SU-DHL-6 (cell line): ENCODE measurements at regions not wholly inside any gene's neighbourhood (a gene's known extent, or its start where the extent isn't known, plus 50 kb on each side); places are given as distances from the start of the nearest gene placed in this dataset.

Experiments
- H2AFZ ChIP-seq: fragments of 200-600 bp; sonication (generic); 2 replicates; pipeline ENCODE4 v1.6.1; 2014; ENCODE audit warnings: low read depth, mild to moderate bottlenecking, moderate library complexity, mixed read lengths, antibody characterized with exemption, low read length; ENCODE audit not compliant: severe bottlenecking
- H3F3A ChIP-seq: fragments of 200-600 bp; shearing (Covaris generic); 2 replicates; pipeline ENCODE4 v1.6.0; 2016; ENCODE audit warnings: antibody characterized with exemption, mild to moderate bottlenecking; ENCODE audit not compliant: insufficient read depth
- H3K27ac ChIP-seq: fragments of 200-600 bp; sonication (generic); 2 replicates; pipeline ENCODE4 v1.5.1; 2016; ENCODE audit warnings: low read depth, mild to moderate bottlenecking, low read length, moderate library complexity, mixed read lengths
- H3K27me3 ChIP-seq: fragments of 200-600 bp; sonication (generic), shearing (Covaris generic); 2 replicates; pipeline ENCODE4 v1.6.0; 2014; ENCODE audit warnings: mild to moderate bottlenecking, low read length
- H3K36me3 ChIP-seq: fragments of 200-600 bp; sonication (generic); 2 replicates; pipeline ENCODE4 v1.6.1; 2014; ENCODE audit warnings: mild to moderate bottlenecking, low read length, mixed read lengths
- H3K4me2 ChIP-seq: fragments of 300-600, 200-600 bp; shearing (Covaris generic), sonication (generic); 2 replicates; pipeline ENCODE4 v1.6.0; 2014; ENCODE audit warnings: low read length, low read depth, mild to moderate bottlenecking; ENCODE audit not compliant: poor library complexity, severe bottlenecking
- H3K4me3 ChIP-seq: fragments of 200-600 bp; sonication (generic); 2 replicates; pipeline ENCODE4 v1.5.1; 2014; ENCODE audit warnings: antibody characterized with exemption, low read length, mild to moderate bottlenecking, mixed read lengths; ENCODE audit not compliant: insufficient read depth, poor library complexity, severe bottlenecking
- H3K79me2 ChIP-seq: fragments of 200-600 bp; sonication (generic); 2 replicates; pipeline ENCODE4 v1.6.1; 2014; ENCODE audit warnings: mild to moderate bottlenecking, low read length, moderate library complexity; ENCODE audit not compliant: insufficient read depth
- H3K9ac ChIP-seq: fragments of 200-600 bp; sonication (generic); 2 replicates; pipeline ENCODE4 v1.7.0; 2014; ENCODE audit warnings: mild to moderate bottlenecking, low read length
- H3K9me2 ChIP-seq: fragments of 200-600 bp; sonication (generic); replicated peaks from 2 replicates; pipeline ENCODE4 v1.6.1; 2014; ENCODE audit warnings: low read length; ENCODE audit not compliant: insufficient read depth
- H3K9me3 ChIP-seq: fragments of 200-600 bp; sonication (generic); 2 replicates; pipeline ENCODE4 v1.6.1; 2014; ENCODE audit warnings: low read length, mixed read lengths; ENCODE audit not compliant: insufficient read depth
- H4K20me1 ChIP-seq: fragments of 200-600 bp; sonication (generic); 2 replicates; pipeline ENCODE4 v1.6.1; 2014; ENCODE audit warnings: low read depth, mild to moderate bottlenecking, antibody characterized with exemption, low read length, moderate library complexity, mixed read lengths
- EZH2phosphoT487 ChIP-seq: fragments of 200-600 bp; sonication (generic), shearing (Covaris generic); conservative IDR thresholded peaks from 2 replicates; pipeline ENCODE4 v1.6.1; 2018; ENCODE audit warnings: mild to moderate bottlenecking, antibody characterized with exemption, low read length, moderate library complexity, mixed read lengths
- TF ChIP-seq, protein P1 (sequence below): fragments of 200-600 bp; sonication (generic); IDR thresholded peaks from one replicate; pipeline ENCODE4 v1.5.1; 2017; ENCODE audit warnings: antibody characterized with exemption, mild to moderate bottlenecking, low read length, moderate library complexity; ENCODE audit not compliant: insufficient read depth, poor library complexity, severe bottlenecking

DNA sequence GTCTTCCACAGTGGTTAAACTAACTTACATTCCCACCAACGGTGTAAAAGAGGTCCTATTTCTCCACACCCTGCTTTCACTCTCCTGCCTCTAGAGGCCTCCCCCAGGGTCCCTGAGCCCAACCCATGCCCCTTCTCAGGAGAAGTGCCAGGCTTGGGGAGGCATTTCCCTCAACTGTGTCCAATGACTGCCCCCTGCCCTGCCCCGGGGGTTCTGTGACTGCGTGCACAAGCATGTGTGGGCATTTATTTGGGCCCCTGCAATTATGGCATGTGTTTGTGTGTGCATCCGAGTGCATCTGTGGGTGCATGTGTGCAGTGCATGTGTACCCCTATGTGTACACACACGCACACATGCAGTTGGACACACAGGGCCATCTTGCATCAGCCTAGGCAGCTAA is 57.3 kb downstream of the INHBB start:
- H4K20me1 ChIP-seq = no peaks in the 10 kb centered on the region
- TF ChIP-seq EZH2phosphoT487 = no peak
- TF ChIP-seq, protein P1, sequence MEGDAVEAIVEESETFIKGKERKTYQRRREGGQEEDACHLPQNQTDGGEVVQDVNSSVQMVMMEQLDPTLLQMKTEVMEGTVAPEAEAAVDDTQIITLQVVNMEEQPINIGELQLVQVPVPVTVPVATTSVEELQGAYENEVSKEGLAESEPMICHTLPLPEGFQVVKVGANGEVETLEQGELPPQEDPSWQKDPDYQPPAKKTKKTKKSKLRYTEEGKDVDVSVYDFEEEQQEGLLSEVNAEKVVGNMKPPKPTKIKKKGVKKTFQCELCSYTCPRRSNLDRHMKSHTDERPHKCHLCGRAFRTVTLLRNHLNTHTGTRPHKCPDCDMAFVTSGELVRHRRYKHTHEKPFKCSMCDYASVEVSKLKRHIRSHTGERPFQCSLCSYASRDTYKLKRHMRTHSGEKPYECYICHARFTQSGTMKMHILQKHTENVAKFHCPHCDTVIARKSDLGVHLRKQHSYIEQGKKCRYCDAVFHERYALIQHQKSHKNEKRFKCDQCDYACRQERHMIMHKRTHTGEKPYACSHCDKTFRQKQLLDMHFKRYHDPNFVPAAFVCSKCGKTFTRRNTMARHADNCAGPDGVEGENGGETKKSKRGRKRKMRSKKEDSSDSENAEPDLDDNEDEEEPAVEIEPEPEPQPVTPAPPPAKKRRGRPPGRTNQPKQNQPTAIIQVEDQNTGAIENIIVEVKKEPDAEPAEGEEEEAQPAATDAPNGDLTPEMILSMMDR = no peak
- H3K9ac ChIP-seq = no peak overlapping the region
- H3K9me2 ChIP-seq = no peaks in the 10 kb centered on the region
- no peaks in the 10 kb centered on the region for H3K27me3 ChIP-seq
- no peak overlapping the region for H3K4me2 ChIP-seq
- H3K27ac ChIP-seq = no peak overlapping the region
- no peaks in the 10 kb centered on the region for H3K36me3 ChIP-seq
- H2AFZ ChIP-seq = no peak overlapping the region
- H3K79me2 ChIP-seq = no peaks in the 10 kb centered on the region
- H3F3A ChIP-seq = no peaks in the 10 kb centered on the region
- H3K9me3 ChIP-seq = no peaks in the 10 kb centered on the region
- H3K4me3 ChIP-seq = no peak overlapping the region

DNA sequence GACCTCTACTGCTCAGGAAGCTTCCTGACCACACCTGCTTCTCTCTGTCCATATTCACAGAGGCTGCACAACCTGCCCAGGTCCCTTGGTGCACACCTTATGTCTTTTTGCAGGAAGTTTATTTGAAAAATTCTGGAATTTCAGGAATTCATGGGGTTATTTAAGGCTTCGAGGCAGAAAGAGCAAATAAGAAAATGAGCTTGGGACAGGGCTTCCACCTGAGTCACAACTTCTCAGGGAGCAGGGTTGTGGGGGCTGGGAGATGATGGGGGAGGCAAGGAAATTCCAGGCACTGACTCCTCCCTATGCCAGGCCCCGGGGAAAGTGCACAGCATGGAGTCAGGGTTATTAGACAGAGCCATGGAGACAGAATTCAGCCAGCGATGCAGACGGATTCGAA is 57.7 kb downstream of the INHBB start:
- Histone ChIP-seq H3K36me3 (no peaks in the 10 kb centered on the region), H3K79me2 (no peaks in the 10 kb centered on the region), H3F3A (no peaks in the 10 kb centered on the region), H4K20me1 (no peaks in the 10 kb centered on the region), H3K4me2 (no peak overlapping the region), H3K4me3 (no peak overlapping the region), H3K9ac (no peak overlapping the region), H3K27me3 (no peaks in the 10 kb centered on the region), H3K9me3 (peaks cover 1% of the 10 kb centered on the region; the same call in 1 of the 2 replicates), H2AFZ (no peak overlapping the region), H3K27ac (no peak overlapping the region), H3K9me2 (no peaks in the 10 kb centered on the region)
- no peak for TF ChIP-seq EZH2phosphoT487
- TF ChIP-seq, protein P1 = no peak

DNA sequence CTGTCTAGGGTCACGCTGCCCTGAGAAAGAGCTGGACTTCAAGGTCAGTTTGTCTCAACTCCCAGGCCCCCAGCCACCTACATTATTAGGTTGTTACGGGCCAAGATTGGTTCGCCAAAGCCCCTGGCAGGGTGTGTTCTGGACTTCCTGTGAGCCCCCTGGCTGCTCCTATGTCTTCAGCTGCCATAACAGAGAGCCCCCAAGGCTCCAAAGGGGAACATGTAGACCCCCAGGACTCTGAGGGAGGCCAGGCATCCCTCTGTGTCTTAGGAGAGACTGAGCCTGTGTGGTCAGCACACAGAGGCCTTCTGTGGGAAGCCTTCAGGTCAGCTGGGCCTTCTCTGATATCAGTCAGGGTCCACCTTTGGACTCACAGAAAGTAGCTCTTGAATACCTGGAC is 58.3 kb downstream of the INHBB start:
- H3F3A ChIP-seq = no peaks in the 10 kb centered on the region
- H3K4me3 ChIP-seq = no peak overlapping the region
- no peak overlapping the region for H2AFZ ChIP-seq
- TF ChIP-seq EZH2phosphoT487 = no peak
- TF ChIP-seq, protein P1 = no peak
- peaks cover 4% of the 10 kb centered on the region; the same call in 1 of the 2 replicates for H3K9me3 ChIP-seq
- no peak overlapping the region for H3K4me2 ChIP-seq
- no peaks in the 10 kb centered on the region for H3K36me3 ChIP-seq
- H3K79me2 ChIP-seq = no peaks in the 10 kb centered on the region
- H4K20me1 ChIP-seq = no peaks in the 10 kb centered on the region
- H3K27me3 ChIP-seq = no peaks in the 10 kb centered on the region
- no peak overlapping the region for H3K9ac ChIP-seq
- H3K27ac ChIP-seq = no peak overlapping the region
- no peaks in the 10 kb centered on the region for H3K9me2 ChIP-seq
